Hepatic stellate cell (primary cell): ENCODE measurements at regions not wholly inside any gene's neighbourhood (a gene's known extent, or its start where the extent isn't known, plus 50 kb on each side); places are given as distances from the start of the nearest gene placed in this dataset.

Experiments
- DNase-seq: peaks from one replicate; pipeline ENCODE4 v3.0.0; 2011; ENCODE audit warnings: low spot score

DNA sequence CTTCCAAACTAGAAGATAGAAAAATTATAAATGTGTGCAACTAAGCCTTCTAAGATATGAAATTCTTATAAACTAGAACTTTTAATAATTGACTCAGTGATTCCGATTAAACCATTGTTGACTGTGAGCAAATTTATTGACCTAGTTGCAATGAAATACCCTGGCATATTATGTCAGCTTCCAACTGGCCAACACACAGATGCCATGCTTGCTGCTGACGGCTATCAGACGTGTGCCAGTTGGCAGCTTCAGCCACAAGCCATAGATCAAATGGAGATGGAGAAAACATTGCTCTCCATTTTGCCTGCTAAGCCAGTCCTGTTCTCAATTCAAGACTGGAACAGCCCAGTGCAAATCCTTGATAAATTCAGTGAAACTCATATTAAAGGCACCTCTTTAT lies 101.7 kb upstream of the HDGFL1 start:
- no peak for DNase-seq

DNA sequence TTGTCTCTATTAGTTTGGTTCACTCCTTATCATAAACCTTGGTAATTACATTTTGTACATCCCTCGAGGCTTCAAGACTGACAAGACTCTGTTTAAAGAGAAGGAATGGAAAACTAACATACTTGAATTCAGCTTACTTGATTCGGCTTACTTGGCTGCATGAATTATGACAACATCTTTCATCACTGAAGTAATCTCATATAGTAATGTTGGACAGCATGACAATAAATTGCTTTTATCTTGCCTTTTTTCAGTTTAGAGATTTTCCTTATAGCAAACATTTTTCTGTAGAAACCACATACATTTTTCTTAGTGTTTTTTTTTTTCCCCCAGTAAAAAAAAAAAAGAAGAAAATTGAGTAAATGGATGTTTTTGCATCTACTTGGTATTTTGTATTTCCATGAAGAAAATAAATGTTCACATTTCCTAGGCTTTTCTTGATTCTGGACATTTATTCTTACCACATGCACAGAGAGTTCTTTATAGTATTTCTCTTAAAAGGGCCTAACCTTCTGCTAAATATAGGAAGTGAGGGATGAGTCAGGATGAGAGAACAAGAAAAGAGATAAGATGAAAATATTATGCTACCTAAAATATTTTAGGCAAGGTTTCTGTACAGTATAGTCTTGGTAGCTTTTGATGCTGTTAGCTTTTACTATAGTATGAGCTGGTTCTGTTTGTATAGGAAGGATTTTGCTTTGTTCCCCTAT lies 101.0 kb upstream of the HDGFL1 start:
- no peak for DNase-seq

GRCh38 chr6:22470454-22471131 lies 98.8 kb upstream of the HDGFL1 start:
- no peak for DNase-seq

- DNase-seq: peak; percentile 17
Observed at GRCh38 chr6:22471132-22471690, 98.2 kb upstream of the HDGFL1 start.

DNA sequence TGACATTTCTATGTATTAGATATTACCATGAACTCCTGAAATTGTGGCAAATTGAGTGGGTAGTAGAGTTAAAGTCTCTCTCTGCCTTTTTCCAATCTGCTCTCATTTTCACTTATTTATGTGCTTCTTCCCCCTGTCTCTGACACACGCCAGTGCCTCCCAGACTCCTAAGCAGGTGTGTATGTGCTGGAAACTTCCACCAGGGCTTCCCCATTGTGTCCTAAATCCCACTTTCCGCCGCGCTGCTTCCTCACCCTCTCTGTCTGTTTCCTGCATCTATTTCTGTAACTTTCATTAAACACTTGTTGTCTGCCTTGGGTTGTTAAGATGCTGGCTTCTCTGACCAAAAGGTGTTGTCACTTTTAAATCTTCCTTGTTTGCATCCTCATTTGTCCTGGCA lies 97.6 kb upstream of the HDGFL1 start:
- no peak for DNase-seq

GRCh38 chr6:22473991-22474682 lies 95.2 kb upstream of the HDGFL1 start:
- no peak for DNase-seq

DNA sequence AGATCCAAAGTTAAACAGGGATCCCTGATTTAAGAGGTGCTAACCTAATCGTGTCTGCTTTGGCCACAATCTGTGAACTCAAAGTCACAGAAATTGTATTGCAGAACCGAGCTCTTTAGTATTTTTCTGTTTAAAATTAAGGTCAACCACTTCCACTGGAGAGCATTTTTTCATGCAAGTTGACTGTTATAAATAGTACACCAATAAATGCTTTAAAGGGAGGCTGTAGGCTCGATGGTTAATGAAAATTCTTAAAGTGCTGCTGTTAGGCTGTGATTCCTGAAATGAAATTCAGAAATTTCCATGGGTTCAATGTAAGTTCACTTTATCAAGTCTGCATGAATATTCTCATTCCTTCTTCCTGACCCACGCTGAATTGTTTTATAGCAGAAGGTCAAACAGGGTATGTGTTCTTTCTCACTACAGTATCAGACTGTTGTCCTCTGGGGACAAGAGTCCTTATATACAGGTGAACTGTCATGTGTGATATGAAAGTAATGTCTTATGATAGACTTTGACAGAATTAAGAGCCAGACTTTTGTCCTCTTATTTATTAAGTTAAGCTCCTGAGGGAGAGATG lies 92.5 kb upstream of the HDGFL1 start:
- DNase-seq: no peak

DNA sequence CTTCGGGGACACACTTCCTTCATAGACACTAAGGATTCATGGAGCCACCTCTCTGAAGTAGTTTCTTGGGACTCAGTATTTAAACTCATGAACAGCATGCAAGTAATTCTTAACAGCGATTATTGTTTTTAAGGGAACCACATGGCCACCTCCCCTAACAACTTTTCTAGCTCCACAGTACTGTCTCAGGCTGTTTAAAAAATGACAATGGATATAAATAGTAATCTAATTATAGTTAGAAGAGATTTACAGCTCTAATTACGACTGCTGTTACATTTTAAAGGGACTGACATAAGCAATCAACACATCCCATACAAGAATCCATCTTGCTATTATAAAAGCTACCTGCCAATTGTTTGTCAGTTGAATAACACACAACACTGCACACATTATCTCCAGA lies 72.1 kb upstream of the HDGFL1 start:
- DNase-seq: no peak

- no peak for DNase-seq
Observed at GRCh38 chr6:22499815-22500214, 69.6 kb upstream of the HDGFL1 start.

- no peak for DNase-seq
Observed at GRCh38 chr6:22506496-22506895, 62.9 kb upstream of the HDGFL1 start.

DNA sequence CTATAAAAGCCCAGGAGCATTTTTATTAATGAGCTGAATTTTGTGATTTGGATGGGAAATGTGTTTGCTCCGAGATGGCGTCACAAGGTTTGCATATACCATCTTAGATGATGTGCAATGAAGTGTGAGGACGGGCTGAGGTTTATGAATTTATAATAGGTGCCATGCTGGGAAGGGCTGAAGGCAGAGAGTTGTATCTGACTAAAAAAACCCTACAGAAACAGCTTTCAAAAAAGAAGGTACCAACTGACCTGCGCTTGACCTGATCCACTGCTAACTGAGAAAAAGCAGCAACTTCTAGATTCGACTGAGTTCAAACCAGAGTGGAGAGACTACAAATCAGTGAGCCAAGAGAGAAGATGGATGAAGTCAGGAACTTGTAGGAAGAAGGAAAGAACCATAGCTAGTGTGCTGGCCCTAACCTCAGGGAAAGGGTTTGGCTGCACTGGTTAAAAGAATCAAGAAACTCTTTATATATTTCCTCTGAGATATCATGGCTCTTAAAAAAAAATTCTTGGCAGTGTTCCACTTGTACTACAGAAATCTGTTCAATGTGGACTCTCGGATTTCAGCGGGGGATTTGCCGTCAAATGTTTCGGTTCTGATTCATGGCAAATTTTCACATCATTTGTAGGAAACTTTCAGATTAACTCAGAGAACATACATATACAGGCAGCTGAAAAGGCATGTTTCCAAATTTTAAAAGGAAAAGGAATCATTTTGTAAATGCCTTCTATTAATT lies 56.5 kb upstream of the HDGFL1 start:
- DNase-seq: no peak

- no peak for DNase-seq
Observed at GRCh38 chr6:22513667-22514066, 55.7 kb upstream of the HDGFL1 start.

DNA sequence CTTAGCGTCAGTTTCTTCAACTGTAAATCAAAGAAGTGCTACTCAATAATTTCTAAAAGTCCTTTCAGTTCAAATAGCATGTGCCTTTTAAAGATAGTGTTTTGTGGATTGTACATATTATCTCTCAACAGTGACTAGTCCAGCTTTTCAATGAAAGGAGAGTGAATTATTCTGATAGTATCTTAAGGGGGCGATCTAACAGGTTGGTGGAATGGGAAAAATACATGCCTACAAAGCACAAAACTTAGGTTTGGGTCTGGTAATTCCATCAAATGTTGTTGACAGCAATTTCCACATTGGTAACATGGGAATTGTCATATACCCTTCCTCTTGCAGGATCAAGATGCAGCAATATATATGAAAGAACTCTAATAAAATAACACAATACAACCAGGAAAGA lies 50.1 kb upstream of the HDGFL1 start:
- no peak for DNase-seq
